H1 (cell line): ENCODE measurements at regions not wholly inside any gene's neighbourhood (a gene's known extent, or its start where the extent isn't known, plus 50 kb on each side); places are given as distances from the start of the nearest gene placed in this dataset.

Experiments
- BRCA1 ChIP-seq: IDR thresholded peaks from 2 replicates; pipeline ENCODE4 v1.6.1; 2012; ENCODE audit warnings: low read depth, low read length, improper control_type of control experiment
- CHD7 ChIP-seq: fragments of 300-600 bp; sonication (generic); IDR thresholded peaks from 2 replicates; pipeline ENCODE4 v1.7.1; 2012; ENCODE audit warnings: low read length, moderate library complexity, mild to moderate bottlenecking, inconsistent platforms; ENCODE audit not compliant: insufficient replicate concordance
- EZH2 ChIP-seq: fragments of 200-600 bp; sonication (generic); IDR thresholded peaks from 2 replicates; pipeline ENCODE4 v1.7.1; 2012; ENCODE audit warnings: low read depth, mild to moderate bottlenecking, moderate library complexity, low read length, inconsistent platforms; ENCODE audit not compliant: severe bottlenecking
- POLR2A ChIP-seq, 2 experiments: IDR thresholded peaks; 1 replicate in 1 of 2; 2 replicates in 1 of 2; pipeline ENCODE4 v1.6.1; 2011; ENCODE audit warnings: low read depth in 2 of 2, low read length in 2 of 2, mild to moderate bottlenecking in 2 of 2; ENCODE audit errors: control extremely low read depth in 1 of 2
- POLR2AphosphoS5 ChIP-seq: IDR thresholded peaks from 2 replicates; pipeline ENCODE4 v1.6.1; 2011; ENCODE audit warnings: low read depth, low read length
- RAD21 ChIP-seq, 2 experiments: IDR thresholded peaks in 1 of 2; conservative IDR thresholded peaks in 1 of 2; 2 replicates each; pipeline ENCODE4 v1.6.1; 2011; ENCODE audit warnings: low read depth in 2 of 2, low read length in 2 of 2, improper control_type of control experiment in 1 of 2, inconsistent platforms in 1 of 2, mild to moderate bottlenecking in 1 of 2, moderate library complexity in 1 of 2
- SP1 ChIP-seq: IDR thresholded peaks from 2 replicates; pipeline ENCODE4 v1.6.1; 2011; ENCODE audit warnings: low read depth, low read length
- TF ChIP-seq, protein P1 (sequence below), 3 experiments: IDR thresholded peaks; 1 replicate in 2 of 3; 2 replicates in 1 of 3; pipeline versions ENCODE4 v1.5.1 to v1.6.1; 2011; ENCODE audit warnings: low read length in 3 of 3, mild to moderate bottlenecking in 3 of 3, inconsistent platforms in 2 of 3, low read depth in 1 of 3, moderate library complexity in 1 of 3; ENCODE audit not compliant: insufficient read depth in 1 of 3; ENCODE audit errors: control extremely low read depth in 1 of 3

DNA sequence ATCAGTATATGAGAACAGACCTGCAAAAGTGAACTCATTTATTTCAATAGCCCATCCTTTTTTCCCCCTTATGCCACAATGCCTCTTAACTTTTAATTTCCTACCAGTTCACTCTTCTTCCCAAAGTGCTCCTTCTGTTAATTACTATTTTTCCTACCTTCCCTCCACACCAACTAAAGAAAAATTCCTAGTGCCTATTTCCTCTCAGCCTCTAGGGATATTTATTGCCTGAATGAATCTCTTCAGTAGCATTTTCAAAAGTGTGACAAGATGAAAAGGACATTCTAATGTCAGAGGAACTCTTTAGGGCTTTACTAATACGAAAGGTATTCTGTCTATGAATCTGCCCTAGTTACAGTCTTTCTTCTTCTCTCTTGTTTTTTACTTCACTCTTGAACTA is 181.1 kb upstream of the SPRY1 start:
- TF ChIP-seq POLR2A (IDR thresholded peaks at IDR 0.05; ENCODE audit: control extremely low read depth in 1 of 2, low read depth in 2 of 2, low read length in 2 of 2) (no peak), POLR2AphosphoS5 (no peak), BRCA1 (no peak), SP1 (no peak), CHD7 (no peak), EZH2 (no peak), RAD21 (IDR thresholded peaks at IDR 0.05 in 1 of 2, conservative IDR thresholded peaks at IDR 0.05 in 1 of 2; ENCODE audit: low read depth in 2 of 2, low read length in 2 of 2) (no peak)
- TF ChIP-seq, protein P1, sequence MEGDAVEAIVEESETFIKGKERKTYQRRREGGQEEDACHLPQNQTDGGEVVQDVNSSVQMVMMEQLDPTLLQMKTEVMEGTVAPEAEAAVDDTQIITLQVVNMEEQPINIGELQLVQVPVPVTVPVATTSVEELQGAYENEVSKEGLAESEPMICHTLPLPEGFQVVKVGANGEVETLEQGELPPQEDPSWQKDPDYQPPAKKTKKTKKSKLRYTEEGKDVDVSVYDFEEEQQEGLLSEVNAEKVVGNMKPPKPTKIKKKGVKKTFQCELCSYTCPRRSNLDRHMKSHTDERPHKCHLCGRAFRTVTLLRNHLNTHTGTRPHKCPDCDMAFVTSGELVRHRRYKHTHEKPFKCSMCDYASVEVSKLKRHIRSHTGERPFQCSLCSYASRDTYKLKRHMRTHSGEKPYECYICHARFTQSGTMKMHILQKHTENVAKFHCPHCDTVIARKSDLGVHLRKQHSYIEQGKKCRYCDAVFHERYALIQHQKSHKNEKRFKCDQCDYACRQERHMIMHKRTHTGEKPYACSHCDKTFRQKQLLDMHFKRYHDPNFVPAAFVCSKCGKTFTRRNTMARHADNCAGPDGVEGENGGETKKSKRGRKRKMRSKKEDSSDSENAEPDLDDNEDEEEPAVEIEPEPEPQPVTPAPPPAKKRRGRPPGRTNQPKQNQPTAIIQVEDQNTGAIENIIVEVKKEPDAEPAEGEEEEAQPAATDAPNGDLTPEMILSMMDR (IDR thresholded peaks at IDR 0.05; ENCODE audit: control extremely low read depth in 1 of 3, insufficient read depth in 1 of 3, low read depth in 1 of 3, low read length in 3 of 3), result no peak
